ENCODE measurements at regions not wholly inside any gene's neighbourhood (a gene's known extent, or its start where the extent isn't known, plus 50 kb on each side); places are given as distances from the start of the nearest gene placed in this dataset.

DNA sequence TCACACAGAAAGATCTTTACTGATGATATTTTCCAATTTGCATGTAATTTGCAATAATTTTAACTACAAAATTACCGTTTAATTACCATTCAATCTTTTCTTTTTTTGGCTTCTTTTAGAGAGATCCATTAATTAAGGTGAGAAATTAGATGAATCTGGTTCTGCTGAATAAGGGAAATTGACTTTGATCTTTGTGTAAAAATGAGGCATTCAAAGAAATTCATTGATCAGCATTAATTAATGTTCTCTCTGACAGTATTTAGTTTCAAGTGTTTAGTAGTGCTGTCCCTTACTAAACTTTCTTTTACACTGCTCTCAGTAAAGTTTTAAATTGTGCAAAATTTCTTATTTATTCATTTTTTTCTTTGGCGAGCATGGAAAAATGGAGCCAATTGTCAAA lies 97.2 kb upstream of the KCTD8 start:
- Histone ChIP-seq H3K9ac (ENCODE audit: control insufficient read depth, extremely low read depth, insufficient read depth, low read length) (no peak overlapping the region), H3K4me3 (ENCODE audit: control insufficient read depth in 2 of 3, extremely low read depth in 1 of 3, insufficient read depth in 2 of 3, low read depth in 1 of 3, low read length in 3 of 3) (no peak overlapping the region), H3K4me1 (ENCODE audit: control insufficient read depth, extremely low read depth, insufficient read depth, low read length) (peaks cover 8% of the 10 kb centered on the region), H3K36me3 (ENCODE audit: control insufficient read depth in 2 of 2, extremely low read depth in 1 of 2, insufficient read depth in 2 of 2, low read length in 2 of 2) (no peaks in the 10 kb centered on the region), H2AFZ (ENCODE audit: control insufficient read depth, low read length) (no peak overlapping the region), H3K79me2 (ENCODE audit: control insufficient read depth, insufficient read depth, low read length) (no peaks in the 10 kb centered on the region), H3K27ac (ENCODE audit: control insufficient read depth, insufficient read depth, low read length) (no peak overlapping the region), H3K9me1 (ENCODE audit: control insufficient read depth, extremely low read depth, insufficient read depth, low read length) (no peaks in the 10 kb centered on the region), H3K4me2 (ENCODE audit: control insufficient read depth, extremely low read depth, insufficient read depth, low read depth, low read length) (no peak overlapping the region), H4K20me1 (ENCODE audit: control insufficient read depth, extremely low read depth, insufficient read depth, low read length) (no peaks in the 10 kb centered on the region), H3K27me3 (ENCODE audit: control insufficient read depth, extremely low read depth, insufficient read depth, low read length) (no peaks in the 10 kb centered on the region), H3K9me3 (ENCODE audit: control insufficient read depth, low read depth, low read length) (no peaks in the 10 kb centered on the region)
- dilution Hi-C loops (cut with MboI; ENCODE audit: extremely low pct_ligation_motif_present, low sequenced_read_pairs), result no loop called here
- no peak for TF ChIP-seq EZH2 (IDR thresholded peaks at IDR 0.05; ENCODE audit: low read length)
- TF ChIP-seq, protein P1, sequence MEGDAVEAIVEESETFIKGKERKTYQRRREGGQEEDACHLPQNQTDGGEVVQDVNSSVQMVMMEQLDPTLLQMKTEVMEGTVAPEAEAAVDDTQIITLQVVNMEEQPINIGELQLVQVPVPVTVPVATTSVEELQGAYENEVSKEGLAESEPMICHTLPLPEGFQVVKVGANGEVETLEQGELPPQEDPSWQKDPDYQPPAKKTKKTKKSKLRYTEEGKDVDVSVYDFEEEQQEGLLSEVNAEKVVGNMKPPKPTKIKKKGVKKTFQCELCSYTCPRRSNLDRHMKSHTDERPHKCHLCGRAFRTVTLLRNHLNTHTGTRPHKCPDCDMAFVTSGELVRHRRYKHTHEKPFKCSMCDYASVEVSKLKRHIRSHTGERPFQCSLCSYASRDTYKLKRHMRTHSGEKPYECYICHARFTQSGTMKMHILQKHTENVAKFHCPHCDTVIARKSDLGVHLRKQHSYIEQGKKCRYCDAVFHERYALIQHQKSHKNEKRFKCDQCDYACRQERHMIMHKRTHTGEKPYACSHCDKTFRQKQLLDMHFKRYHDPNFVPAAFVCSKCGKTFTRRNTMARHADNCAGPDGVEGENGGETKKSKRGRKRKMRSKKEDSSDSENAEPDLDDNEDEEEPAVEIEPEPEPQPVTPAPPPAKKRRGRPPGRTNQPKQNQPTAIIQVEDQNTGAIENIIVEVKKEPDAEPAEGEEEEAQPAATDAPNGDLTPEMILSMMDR (optimal IDR thresholded peaks at IDR 0.05 in 1 of 3, IDR thresholded peaks at IDR 0.05 in 1 of 3, conservative IDR thresholded peaks at IDR 0.05 in 1 of 3; ENCODE audit: extremely low read depth in 1 of 3, insufficient read depth in 2 of 3, low read length in 3 of 3), result no peak
- FAIRE-seq, result no peak
- DNase-seq (ENCODE audit: low read depth, low spot score), result no peak

DNA sequence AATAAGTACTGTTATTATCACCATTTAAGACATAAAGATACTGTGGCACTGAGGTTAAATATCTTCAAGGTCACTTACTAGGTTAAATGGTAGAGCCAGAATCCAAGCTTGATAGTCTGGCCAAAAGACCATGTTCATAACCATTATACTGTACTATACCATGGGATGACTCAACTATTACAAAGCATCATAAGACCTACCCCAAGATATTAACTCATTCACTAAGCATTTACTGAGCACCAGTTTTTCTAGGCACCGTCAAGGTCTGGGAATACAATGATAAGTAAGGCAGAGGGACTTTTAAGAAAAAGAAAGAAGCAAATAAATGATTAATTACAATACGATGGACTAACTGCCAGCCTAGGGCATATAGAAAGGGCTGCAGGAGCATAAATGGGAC lies 95.5 kb upstream of the KCTD8 start:
- H2AFZ ChIP-seq (ENCODE audit: control insufficient read depth, low read length), result no peak overlapping the region
- H3K4me1 ChIP-seq (ENCODE audit: control insufficient read depth, extremely low read depth, insufficient read depth, low read length), result peaks cover 8% of the 10 kb centered on the region
- dilution Hi-C loops (cut with MboI; ENCODE audit: extremely low pct_ligation_motif_present, low sequenced_read_pairs), result no loop called here
- no peaks in the 10 kb centered on the region for H3K9me3 ChIP-seq (ENCODE audit: control insufficient read depth, low read depth, low read length)
- no peaks in the 10 kb centered on the region for H4K20me1 ChIP-seq (ENCODE audit: control insufficient read depth, extremely low read depth, insufficient read depth, low read length)
- H3K4me2 ChIP-seq (ENCODE audit: control insufficient read depth, extremely low read depth, insufficient read depth, low read depth, low read length), result peak overlapping the region; percentile 10
- no peak overlapping the region for H3K27ac ChIP-seq (ENCODE audit: control insufficient read depth, insufficient read depth, low read length)
- FAIRE-seq (no peak), DNase-seq (ENCODE audit: low read depth, low spot score) (no peak)
- TF ChIP-seq, protein P1 (optimal IDR thresholded peaks at IDR 0.05 in 1 of 3, IDR thresholded peaks at IDR 0.05 in 1 of 3, conservative IDR thresholded peaks at IDR 0.05 in 1 of 3; ENCODE audit: extremely low read depth in 1 of 3, insufficient read depth in 2 of 3, low read length in 3 of 3), result no peak
- TF ChIP-seq EZH2 (IDR thresholded peaks at IDR 0.05; ENCODE audit: low read length), result no peak
- H3K9ac ChIP-seq (ENCODE audit: control insufficient read depth, extremely low read depth, insufficient read depth, low read length), result no peak overlapping the region
- no peaks in the 10 kb centered on the region for H3K9me1 ChIP-seq (ENCODE audit: control insufficient read depth, extremely low read depth, insufficient read depth, low read length)
- H3K36me3 ChIP-seq (ENCODE audit: control insufficient read depth in 2 of 2, extremely low read depth in 1 of 2, insufficient read depth in 2 of 2, low read length in 2 of 2), result no peaks in the 10 kb centered on the region
- no peaks in the 10 kb centered on the region for H3K27me3 ChIP-seq (ENCODE audit: control insufficient read depth, extremely low read depth, insufficient read depth, low read length)
- H3K79me2 ChIP-seq (ENCODE audit: control insufficient read depth, insufficient read depth, low read length), result no peaks in the 10 kb centered on the region
- no peak overlapping the region for H3K4me3 ChIP-seq (ENCODE audit: control insufficient read depth in 2 of 3, extremely low read depth in 1 of 3, insufficient read depth in 2 of 3, low read depth in 1 of 3, low read length in 3 of 3)

Data from keratinocyte (primary cell).